GM21381 (cell line): ENCODE measurements at regions not wholly inside any gene's neighbourhood (a gene's known extent, or its start where the extent isn't known, plus 50 kb on each side); places are given as distances from the start of the nearest gene placed in this dataset.
"Not testable (repeated sequence)": the region's sequence is repeated elsewhere in the genome, so short reads cannot be mapped to it uniquely, and the experiment has no call there.

Experiments
- ATAC-seq: cut with Tn5 transposase; IDR thresholded peaks from one replicate; pipeline ENCODE4 v1.9.1; 2021; ENCODE audit warnings: mild to moderate bottlenecking, moderate library complexity; ENCODE audit not compliant: unreplicated experiment

DNA sequence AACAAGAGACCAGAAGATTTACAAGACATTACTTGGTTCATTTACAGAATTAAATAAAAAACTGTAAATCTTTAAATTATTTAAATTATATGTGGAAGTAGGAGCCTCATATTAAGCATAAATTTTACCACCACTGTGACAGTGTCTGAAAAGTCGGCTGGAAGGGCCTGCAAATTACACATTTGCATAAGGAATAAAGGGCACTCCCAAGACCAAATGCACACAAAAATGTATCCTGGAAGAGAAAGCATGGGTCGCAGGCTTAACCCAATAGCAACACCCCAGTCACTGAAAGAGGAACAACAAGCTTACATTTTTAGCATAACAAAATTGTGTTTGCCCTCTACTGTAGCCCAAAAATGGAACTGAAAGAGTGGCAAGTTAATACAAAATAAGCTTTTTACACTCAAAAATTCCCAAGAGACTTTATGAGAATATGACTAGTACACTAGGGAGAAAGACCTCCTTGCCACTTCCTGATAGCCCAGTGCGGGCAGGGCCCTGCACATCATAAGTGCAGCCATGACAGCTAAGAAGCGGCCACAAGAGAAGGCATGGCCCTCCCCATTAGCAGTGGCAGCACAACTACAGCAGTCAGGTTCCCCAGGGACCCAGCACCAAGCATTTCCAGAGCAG, 482.0 kb downstream of the DTWD2 start:
- ATAC-seq, result peak; percentile 91

- not testable (repeated sequence) for ATAC-seq
These were observed 486.1 kb downstream of the DTWD2 start for GRCh38 chr5:118502232-118502631.

- no peak for ATAC-seq
These were observed 497.0 kb downstream of the DTWD2 start for GRCh38 chr5:118491351-118491750.

DNA sequence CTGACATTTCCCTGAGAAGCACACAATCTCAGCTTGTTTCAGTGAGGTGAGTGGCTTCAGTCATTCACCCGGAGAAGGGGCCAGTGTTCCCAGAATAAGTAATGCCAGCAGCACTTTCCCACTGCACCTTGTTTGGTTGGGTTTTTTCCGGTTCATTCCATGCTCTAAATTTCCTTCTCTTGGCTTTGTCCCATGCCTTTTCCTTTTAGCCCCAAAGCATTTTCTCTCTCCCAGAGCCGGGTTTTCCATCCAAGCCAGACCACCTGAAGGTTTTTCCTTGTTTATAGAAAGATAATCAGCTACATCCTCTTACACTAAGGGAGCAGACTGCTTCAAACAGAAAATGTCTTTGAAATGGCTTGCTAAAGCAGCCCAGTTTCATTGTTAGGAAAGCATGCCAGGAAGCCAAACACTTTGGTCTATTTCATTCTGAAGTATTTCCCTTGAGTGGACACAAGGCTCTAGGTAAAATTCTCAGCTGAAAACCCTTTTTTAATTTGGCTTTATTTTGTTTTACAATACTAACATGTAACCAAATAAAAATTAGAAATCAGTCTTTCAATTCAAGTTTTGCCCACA, 501.6 kb downstream of the DTWD2 start:
- no peak for ATAC-seq

DNA sequence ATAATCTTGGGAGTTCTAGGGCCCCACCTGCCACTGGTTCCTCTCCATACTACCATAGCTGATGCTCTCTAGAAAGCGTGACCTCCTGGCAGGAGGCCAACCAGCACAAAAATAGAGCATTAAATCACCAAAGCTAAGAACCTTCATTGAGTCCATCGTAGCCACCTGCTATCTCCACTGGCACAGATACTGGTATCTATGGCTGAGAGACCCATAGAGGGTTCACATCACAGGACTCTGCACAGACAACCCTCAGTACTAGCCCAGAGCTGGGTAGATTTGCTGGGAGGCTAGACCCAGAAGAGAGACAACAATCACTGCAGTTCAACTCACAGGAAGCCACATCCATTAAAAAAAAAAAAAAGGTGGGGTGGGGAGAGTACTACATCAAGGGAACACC, 509.1 kb downstream of the DTWD2 start:
- no peak for ATAC-seq

DNA sequence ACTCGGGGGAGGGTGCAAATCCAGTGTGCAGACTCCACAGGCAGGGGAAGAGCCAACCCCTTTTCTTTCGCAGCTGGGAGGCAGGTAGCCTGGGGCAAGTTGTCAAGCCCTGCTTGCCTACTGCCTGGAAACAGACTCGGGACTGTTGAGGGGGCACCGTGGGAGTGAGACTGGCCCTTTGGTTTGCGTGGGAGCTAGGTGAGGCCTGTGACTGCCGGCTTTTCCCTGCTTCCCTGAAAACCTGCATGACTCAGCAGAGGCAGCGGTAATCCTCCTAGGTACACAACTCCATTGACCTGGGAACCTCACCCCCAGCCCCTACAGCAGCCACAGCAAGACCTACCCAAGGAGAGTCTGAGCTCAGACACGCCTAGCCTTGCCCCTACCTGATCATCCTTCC, 509.5 kb downstream of the DTWD2 start:
- no peak for ATAC-seq

GRCh38 chr5:118468085-118468484, 520.3 kb downstream of the DTWD2 start:
- ATAC-seq, result no peak

DNA sequence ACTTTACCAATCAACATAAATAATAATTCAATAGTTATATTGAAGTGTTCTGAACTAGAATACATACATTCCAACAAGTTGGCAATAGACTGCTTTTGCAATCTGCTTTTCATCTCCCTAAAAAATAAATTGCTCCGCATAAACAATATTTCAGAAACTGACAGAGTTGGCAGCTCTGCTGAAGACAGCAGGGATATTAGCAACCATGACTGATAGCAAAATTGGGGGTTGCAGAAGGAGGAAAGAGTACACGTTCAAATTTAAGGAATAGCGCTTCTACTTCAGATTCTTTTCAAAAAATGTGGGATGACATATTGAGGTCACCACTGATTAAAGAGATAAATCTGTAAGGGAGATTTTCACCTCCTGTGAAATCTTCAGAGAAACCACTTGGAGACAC, 521.2 kb downstream of the DTWD2 start:
- no peak for ATAC-seq

DNA sequence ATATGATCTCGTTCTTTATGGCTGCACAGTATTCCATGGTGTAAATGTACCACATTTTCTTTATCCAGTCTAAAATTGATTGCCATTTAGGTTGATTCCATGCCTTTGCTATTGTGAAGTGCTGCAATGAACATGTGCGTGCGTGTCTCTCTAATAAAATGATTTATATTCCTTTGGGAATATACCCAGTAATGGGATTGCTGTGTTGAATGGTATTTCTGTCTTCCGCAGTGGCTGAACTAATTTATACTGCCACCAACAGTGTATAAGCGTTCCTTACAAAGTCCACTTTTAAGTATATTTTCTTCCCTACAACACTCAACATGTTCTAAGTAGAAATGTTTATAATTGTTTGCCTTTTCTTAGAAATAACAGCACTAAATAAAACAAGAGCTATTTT, 521.9 kb downstream of the DTWD2 start:
- no peak for ATAC-seq

- not testable (repeated sequence) for ATAC-seq
These were observed 526.1 kb downstream of the DTWD2 start for GRCh38 chr5:118462276-118462675.

- no peak for ATAC-seq
These were observed 526.9 kb downstream of the DTWD2 start for GRCh38 chr5:118461436-118461835.

DNA sequence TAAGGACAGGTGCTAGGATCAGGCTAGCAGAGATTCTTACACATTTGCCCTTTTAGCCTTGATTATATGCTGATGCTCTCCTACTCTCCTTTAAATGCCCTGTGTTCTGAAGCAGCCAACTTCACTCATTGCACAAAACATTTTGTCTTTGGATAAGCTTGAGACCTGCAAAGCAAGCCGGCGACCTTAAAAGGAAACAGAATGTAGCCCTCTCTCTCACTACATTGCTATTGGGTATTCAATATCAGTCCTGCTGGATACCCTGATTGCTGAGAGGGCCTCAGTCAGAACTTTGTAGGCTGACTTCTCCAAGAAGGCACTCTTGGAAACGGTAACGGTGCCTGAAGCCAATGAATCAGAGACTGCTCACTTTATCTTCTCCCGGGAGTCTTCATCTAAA, 528.9 kb downstream of the DTWD2 start:
- ATAC-seq, result no peak

- no peak for ATAC-seq
These were observed 532.3 kb downstream of the DTWD2 start for GRCh38 chr5:118456085-118456484.

GRCh38 chr5:118451697-118452247, 536.6 kb downstream of the DTWD2 start:
- ATAC-seq, result no peak

GRCh38 chr5:118450554-118451332, 537.6 kb downstream of the DTWD2 start:
- ATAC-seq, result no peak

GRCh38 chr5:118447350-118447749, 541.0 kb downstream of the DTWD2 start:
- ATAC-seq, result no peak

DNA sequence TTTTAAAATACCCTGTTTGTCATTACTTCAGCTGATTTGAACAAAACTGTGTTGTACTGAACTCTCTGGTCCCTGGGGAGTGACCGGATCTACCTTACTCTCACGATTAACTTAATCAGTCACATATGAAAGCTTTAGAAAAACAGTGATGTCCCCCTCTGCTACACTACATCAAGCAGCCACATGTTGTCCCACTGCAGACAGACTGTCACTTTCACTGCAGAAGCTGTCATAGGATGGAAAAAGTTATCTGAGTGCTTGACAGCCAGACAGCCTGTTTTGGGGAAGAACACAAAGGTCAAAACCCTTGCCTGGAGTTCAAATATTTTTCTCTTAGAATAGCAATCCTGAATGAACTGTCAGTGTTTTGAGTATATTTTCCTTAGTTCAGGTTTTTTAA, 546.4 kb downstream of the DTWD2 start:
- no peak for ATAC-seq

DNA sequence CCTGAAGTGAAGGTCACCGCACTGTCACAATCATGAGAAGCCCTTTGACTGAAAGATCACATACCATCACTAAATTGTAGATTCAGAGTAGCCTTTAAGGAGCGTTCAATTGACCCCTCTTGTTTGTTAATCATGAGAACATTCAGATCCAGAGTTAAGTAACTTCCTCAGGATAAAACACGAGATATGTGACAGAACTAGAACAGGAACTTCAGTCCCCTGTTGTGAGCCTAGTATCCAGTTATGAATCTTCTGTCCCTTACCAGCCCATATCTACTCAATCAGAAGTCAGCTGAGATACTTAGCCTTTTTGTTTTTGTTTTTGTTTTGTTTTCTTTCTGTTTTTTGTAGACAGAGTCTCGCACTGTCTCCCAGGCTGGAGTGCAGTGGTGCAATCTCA, 547.3 kb downstream of the DTWD2 start:
- ATAC-seq, result no peak

GRCh38 chr5:118440496-118440895, 547.9 kb downstream of the DTWD2 start:
- no peak for ATAC-seq

- no peak for ATAC-seq
These were observed 548.5 kb downstream of the DTWD2 start for GRCh38 chr5:118439831-118440230.

GRCh38 chr5:118435131-118435530, 553.2 kb downstream of the DTWD2 start:
- no peak for ATAC-seq

- no peak for ATAC-seq
These were observed 553.8 kb downstream of the DTWD2 start for GRCh38 chr5:118434522-118434921.
